ENCODE measurements at regions not wholly inside any gene's neighbourhood (a gene's known extent, or its start where the extent isn't known, plus 50 kb on each side); places are given as distances from the start of the nearest gene placed in this dataset.

GRCh38 chr3:105232553-105232952 lies 134.2 kb upstream of the ALCAM start:
- Histone ChIP-seq H3K36me3 (ENCODE audit: insufficient read depth, low read length) (no peaks in the 10 kb centered on the region), H3K9me3 (ENCODE audit: low read length) (no peaks in the 10 kb centered on the region), H3F3A (ENCODE audit: insufficient read depth, low read length, poor library complexity, severe bottlenecking) (no peaks in the 10 kb centered on the region), H2AFZ (ENCODE audit: low read depth, low read length) (no peak overlapping the region), H3K4me3 (ENCODE audit: low read length) (no peak overlapping the region), H4K20me1 (ENCODE audit: insufficient read depth) (no peaks in the 10 kb centered on the region), H3K4me2 (ENCODE audit: low read length) (no peak overlapping the region), H3K79me2 (replicated peaks; ENCODE audit: insufficient read depth, low read length) (no peaks in the 10 kb centered on the region), H3K27ac (ENCODE audit: low read length) (no peak overlapping the region), H3K9ac (ENCODE audit: low read length) (no peak overlapping the region), H3K27me3 (ENCODE audit: insufficient read depth, low read depth, low read length) (no peaks in the 10 kb centered on the region), H3K9me2 (ENCODE audit: insufficient read depth, low read length) (no peaks in the 10 kb centered on the region)
- no peak for TF ChIP-seq POLR2AphosphoS5 (IDR thresholded peaks at IDR 0.05)
- TF ChIP-seq, protein P1, sequence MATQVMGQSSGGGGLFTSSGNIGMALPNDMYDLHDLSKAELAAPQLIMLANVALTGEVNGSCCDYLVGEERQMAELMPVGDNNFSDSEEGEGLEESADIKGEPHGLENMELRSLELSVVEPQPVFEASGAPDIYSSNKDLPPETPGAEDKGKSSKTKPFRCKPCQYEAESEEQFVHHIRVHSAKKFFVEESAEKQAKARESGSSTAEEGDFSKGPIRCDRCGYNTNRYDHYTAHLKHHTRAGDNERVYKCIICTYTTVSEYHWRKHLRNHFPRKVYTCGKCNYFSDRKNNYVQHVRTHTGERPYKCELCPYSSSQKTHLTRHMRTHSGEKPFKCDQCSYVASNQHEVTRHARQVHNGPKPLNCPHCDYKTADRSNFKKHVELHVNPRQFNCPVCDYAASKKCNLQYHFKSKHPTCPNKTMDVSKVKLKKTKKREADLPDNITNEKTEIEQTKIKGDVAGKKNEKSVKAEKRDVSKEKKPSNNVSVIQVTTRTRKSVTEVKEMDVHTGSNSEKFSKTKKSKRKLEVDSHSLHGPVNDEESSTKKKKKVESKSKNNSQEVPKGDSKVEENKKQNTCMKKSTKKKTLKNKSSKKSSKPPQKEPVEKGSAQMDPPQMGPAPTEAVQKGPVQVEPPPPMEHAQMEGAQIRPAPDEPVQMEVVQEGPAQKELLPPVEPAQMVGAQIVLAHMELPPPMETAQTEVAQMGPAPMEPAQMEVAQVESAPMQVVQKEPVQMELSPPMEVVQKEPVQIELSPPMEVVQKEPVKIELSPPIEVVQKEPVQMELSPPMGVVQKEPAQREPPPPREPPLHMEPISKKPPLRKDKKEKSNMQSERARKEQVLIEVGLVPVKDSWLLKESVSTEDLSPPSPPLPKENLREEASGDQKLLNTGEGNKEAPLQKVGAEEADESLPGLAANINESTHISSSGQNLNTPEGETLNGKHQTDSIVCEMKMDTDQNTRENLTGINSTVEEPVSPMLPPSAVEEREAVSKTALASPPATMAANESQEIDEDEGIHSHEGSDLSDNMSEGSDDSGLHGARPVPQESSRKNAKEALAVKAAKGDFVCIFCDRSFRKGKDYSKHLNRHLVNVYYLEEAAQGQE (IDR thresholded peaks at IDR 0.05; ENCODE audit: borderline replicate concordance): no peak
- no peak for TF ChIP-seq CTCF (IDR thresholded peaks at IDR 0.05; ENCODE audit: poor library complexity, severe bottlenecking)
- TF ChIP-seq RAD21 (conservative IDR thresholded peaks at IDR 0.05): no peak
- no peak for TF ChIP-seq TAF1 (IDR thresholded peaks at IDR 0.05; ENCODE audit: low read depth)
- TF ChIP-seq EZH2 (IDR thresholded peaks at IDR 0.05; ENCODE audit: borderline replicate concordance, insufficient read depth, low read length, poor library complexity, severe bottlenecking): no peak
- TF ChIP-seq SMC3 (conservative IDR thresholded peaks at IDR 0.05; ENCODE audit: poor library complexity): no peak
- TF ChIP-seq EP300 (conservative IDR thresholded peaks at IDR 0.05; ENCODE audit: poor library complexity, severe bottlenecking): no peak
- no peak for TF ChIP-seq MXI1 (conservative IDR thresholded peaks at IDR 0.05; ENCODE audit: poor library complexity, severe bottlenecking)

DNA sequence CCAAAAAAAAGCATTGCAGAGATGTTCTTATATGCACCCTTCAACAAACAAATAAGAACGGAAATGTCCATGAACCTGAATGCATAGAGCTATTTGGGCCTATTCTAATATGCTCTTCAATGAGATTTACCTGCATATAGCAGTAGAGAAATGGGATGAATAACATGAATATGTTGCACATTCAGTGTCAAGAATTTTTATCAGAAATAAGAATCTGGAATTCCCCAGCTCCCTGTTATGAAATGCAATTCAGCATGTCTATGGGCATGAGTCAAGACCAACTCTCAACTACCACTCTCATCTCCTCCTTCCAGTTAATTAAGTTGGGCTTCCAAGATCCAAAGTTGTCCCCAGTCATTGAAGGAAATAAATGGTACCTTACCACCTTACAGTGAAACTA lies 133.7 kb upstream of the ALCAM start:
- Histone ChIP-seq H3K9me2 (ENCODE audit: insufficient read depth, low read length) (no peaks in the 10 kb centered on the region), H3K27ac (ENCODE audit: low read length) (no peak overlapping the region), H3K79me2 (replicated peaks; ENCODE audit: insufficient read depth, low read length) (no peaks in the 10 kb centered on the region), H3K9ac (ENCODE audit: low read length) (no peak overlapping the region), H3K27me3 (ENCODE audit: insufficient read depth, low read depth, low read length) (no peaks in the 10 kb centered on the region), H3K4me3 (ENCODE audit: low read length) (no peak overlapping the region), H2AFZ (ENCODE audit: low read depth, low read length) (no peak overlapping the region), H3K36me3 (ENCODE audit: insufficient read depth, low read length) (no peaks in the 10 kb centered on the region), H3F3A (ENCODE audit: insufficient read depth, low read length, poor library complexity, severe bottlenecking) (no peaks in the 10 kb centered on the region), H4K20me1 (ENCODE audit: insufficient read depth) (no peaks in the 10 kb centered on the region), H3K4me2 (ENCODE audit: low read length) (no peak overlapping the region), H3K9me3 (ENCODE audit: low read length) (no peaks in the 10 kb centered on the region)
- TF ChIP-seq RAD21 (conservative IDR thresholded peaks at IDR 0.05) (no peak), EZH2 (IDR thresholded peaks at IDR 0.05; ENCODE audit: borderline replicate concordance, insufficient read depth, low read length, poor library complexity, severe bottlenecking) (no peak), MXI1 (conservative IDR thresholded peaks at IDR 0.05; ENCODE audit: poor library complexity, severe bottlenecking) (no peak), CTCF (IDR thresholded peaks at IDR 0.05; ENCODE audit: poor library complexity, severe bottlenecking) (no peak), EP300 (conservative IDR thresholded peaks at IDR 0.05; ENCODE audit: poor library complexity, severe bottlenecking) (no peak), TAF1 (IDR thresholded peaks at IDR 0.05; ENCODE audit: low read depth) (no peak), SMC3 (conservative IDR thresholded peaks at IDR 0.05; ENCODE audit: poor library complexity) (no peak), POLR2AphosphoS5 (IDR thresholded peaks at IDR 0.05) (no peak)
- TF ChIP-seq, protein P1 (IDR thresholded peaks at IDR 0.05; ENCODE audit: borderline replicate concordance): no peak
